ENCODE measurements at regions not wholly inside any gene's neighbourhood (a gene's known extent, or its start where the extent isn't known, plus 50 kb on each side); places are given as distances from the start of the nearest gene placed in this dataset.

DNA sequence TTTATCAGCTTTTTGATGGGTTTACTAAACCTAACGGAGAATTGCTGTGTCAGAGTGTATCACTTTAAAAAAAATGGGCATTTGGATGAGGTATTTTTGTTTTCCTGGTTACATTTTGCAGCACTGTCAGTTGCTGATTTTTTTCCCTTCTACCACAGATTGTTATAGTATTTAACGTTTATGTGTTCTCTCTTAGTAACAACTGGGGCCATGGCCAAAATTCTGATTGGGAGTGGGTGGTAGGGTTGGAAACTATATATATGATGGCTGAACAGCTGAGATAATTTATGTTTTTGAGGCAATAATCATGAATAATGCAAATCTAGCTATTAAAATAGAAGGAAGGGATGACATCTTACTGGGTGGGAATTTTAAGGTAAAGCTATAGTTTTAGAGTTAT lies 229.4 kb upstream of the SUCLG2 start:
- WGBS (ENCODE audit: insufficient coverage), result no CpG with 5 or more reads among the region's 2 CpGs
- no peak overlapping the region for H3K4me3 ChIP-seq (replicated peaks in 1 of 3; ENCODE audit: low read depth in 2 of 3, low read length in 3 of 3)
- peaks cover 0 to 2% (median 0%) of the 10 kb centered on the region in 3 donors for H3K27me3 Mint-ChIP-seq (ENCODE audit: low read depth in 3 of 3)
- no peak for DNase-seq
- H3K27ac ChIP-seq (ENCODE audit: low read depth in 1 of 2, low read length in 2 of 2), result no peak overlapping the region
- H3K4me1 ChIP-seq (ENCODE audit: control insufficient read depth in 1 of 2, insufficient read depth in 2 of 2, low read length in 2 of 2), result no peaks in the 10 kb centered on the region
- TF ChIP-seq, protein P1, sequence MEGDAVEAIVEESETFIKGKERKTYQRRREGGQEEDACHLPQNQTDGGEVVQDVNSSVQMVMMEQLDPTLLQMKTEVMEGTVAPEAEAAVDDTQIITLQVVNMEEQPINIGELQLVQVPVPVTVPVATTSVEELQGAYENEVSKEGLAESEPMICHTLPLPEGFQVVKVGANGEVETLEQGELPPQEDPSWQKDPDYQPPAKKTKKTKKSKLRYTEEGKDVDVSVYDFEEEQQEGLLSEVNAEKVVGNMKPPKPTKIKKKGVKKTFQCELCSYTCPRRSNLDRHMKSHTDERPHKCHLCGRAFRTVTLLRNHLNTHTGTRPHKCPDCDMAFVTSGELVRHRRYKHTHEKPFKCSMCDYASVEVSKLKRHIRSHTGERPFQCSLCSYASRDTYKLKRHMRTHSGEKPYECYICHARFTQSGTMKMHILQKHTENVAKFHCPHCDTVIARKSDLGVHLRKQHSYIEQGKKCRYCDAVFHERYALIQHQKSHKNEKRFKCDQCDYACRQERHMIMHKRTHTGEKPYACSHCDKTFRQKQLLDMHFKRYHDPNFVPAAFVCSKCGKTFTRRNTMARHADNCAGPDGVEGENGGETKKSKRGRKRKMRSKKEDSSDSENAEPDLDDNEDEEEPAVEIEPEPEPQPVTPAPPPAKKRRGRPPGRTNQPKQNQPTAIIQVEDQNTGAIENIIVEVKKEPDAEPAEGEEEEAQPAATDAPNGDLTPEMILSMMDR (IDR thresholded peaks at IDR 0.05), result no peak
- H3K4me2 ChIP-seq (replicated peaks; ENCODE audit: extremely low read depth, low read length, poor library complexity, severe bottlenecking), result no peak overlapping the region
- H3K27ac Mint-ChIP-seq, result no peak overlapping the region
- no peaks in the 10 kb centered on the region for H3K36me3 Mint-ChIP-seq
- H3K36me3 ChIP-seq (replicated peaks in 1 of 2; ENCODE audit: control insufficient read depth in 1 of 2, insufficient read depth in 2 of 2, low read length in 2 of 2), result no peaks in the 10 kb centered on the region
- H3K79me2 ChIP-seq (ENCODE audit: insufficient read depth, low read length), result no peaks in the 10 kb centered on the region
- no peaks in the 10 kb centered on the region for H3K4me1 Mint-ChIP-seq
- peaks cover 2 to 11% (median 7%) of the 10 kb centered on the region in 7 donors for H3K9me3 Mint-ChIP-seq
- peaks cover 0 to 5% of the 10 kb centered on the region in 2 donors for H3K9me3 ChIP-seq (replicated peaks in 1 of 2; ENCODE audit: control insufficient read depth in 1 of 2, insufficient read depth in 1 of 2, low read length in 2 of 2)
- no peak overlapping the region for H3K4me3 Mint-ChIP-seq
- intact Hi-C loops (cut with micrococcal nuclease), result no loop called here
- H3K27me3 ChIP-seq (ENCODE audit: control insufficient read depth in 2 of 2, insufficient read depth in 2 of 2, low read length in 2 of 2), result no peaks in the 10 kb centered on the region
- H4K20me1 ChIP-seq (ENCODE audit: insufficient read depth, low read length), result no peaks in the 10 kb centered on the region
- no peak overlapping the region for H3K9ac ChIP-seq (ENCODE audit: insufficient read depth, low read length, poor library complexity, severe bottlenecking)
- H2AFZ ChIP-seq (ENCODE audit: insufficient read depth, low read depth, low read length, poor library complexity, severe bottlenecking), result no peak overlapping the region

DNA sequence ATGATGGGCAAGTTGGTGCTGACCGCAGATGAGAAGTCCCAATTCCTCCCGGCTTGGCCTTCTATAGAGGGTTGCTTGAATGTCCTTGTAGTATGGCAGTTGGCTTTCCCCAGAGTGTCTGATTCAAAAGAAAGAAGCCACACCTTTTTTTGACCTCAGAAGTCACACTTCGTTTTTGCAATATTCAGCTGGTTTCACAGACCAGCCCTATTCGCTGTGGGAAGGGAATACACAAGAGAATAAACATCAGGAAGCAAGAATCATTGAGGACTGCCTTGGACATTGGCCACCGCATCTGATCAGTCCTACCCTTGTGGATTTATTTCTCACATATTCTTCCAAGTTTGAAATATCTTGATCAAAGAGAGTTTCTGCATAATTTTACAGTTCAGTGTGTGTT lies 228.6 kb upstream of the SUCLG2 start:
- TF ChIP-seq, protein P1 (IDR thresholded peaks at IDR 0.05), result no peak
- H3K36me3 Mint-ChIP-seq, result no peaks in the 10 kb centered on the region
- H3K4me3 ChIP-seq (replicated peaks in 1 of 3; ENCODE audit: low read depth in 2 of 3, low read length in 3 of 3), result no peak overlapping the region
- no peaks in the 10 kb centered on the region for H3K9me3 ChIP-seq (replicated peaks in 1 of 2; ENCODE audit: control insufficient read depth in 1 of 2, insufficient read depth in 1 of 2, low read length in 2 of 2)
- H2AFZ ChIP-seq (ENCODE audit: insufficient read depth, low read depth, low read length, poor library complexity, severe bottlenecking), result no peak overlapping the region
- no peak overlapping the region for H3K4me2 ChIP-seq (replicated peaks; ENCODE audit: extremely low read depth, low read length, poor library complexity, severe bottlenecking)
- H3K27me3 ChIP-seq (ENCODE audit: control insufficient read depth in 2 of 2, insufficient read depth in 2 of 2, low read length in 2 of 2), result no peaks in the 10 kb centered on the region
- H3K4me1 ChIP-seq (ENCODE audit: control insufficient read depth in 1 of 2, insufficient read depth in 2 of 2, low read length in 2 of 2), result no peaks in the 10 kb centered on the region
- no peaks in the 10 kb centered on the region for H3K36me3 ChIP-seq (replicated peaks in 1 of 2; ENCODE audit: control insufficient read depth in 1 of 2, insufficient read depth in 2 of 2, low read length in 2 of 2)
- no peaks in the 10 kb centered on the region for H3K79me2 ChIP-seq (ENCODE audit: insufficient read depth, low read length)
- no peak overlapping the region for H3K27ac Mint-ChIP-seq
- peaks cover 0 to 2% (median 0%) of the 10 kb centered on the region in 3 donors for H3K27me3 Mint-ChIP-seq (ENCODE audit: low read depth in 3 of 3)
- WGBS (ENCODE audit: insufficient coverage), result 95% methylated on average over 2 of the region's 5 CpGs
- no peaks in the 10 kb centered on the region for H4K20me1 ChIP-seq (ENCODE audit: insufficient read depth, low read length)
- no peak for DNase-seq
- intact Hi-C loops (cut with micrococcal nuclease), result no loop called here
- no peak overlapping the region for H3K4me3 Mint-ChIP-seq
- no peak overlapping the region for H3K9ac ChIP-seq (ENCODE audit: insufficient read depth, low read length, poor library complexity, severe bottlenecking)
- H3K27ac ChIP-seq (ENCODE audit: low read depth in 1 of 2, low read length in 2 of 2), result no peak overlapping the region
- H3K9me3 Mint-ChIP-seq, result peaks cover 0 to 5% (median 2%) of the 10 kb centered on the region in 7 donors
- H3K4me1 Mint-ChIP-seq, result no peaks in the 10 kb centered on the region
